HG03025 (cell line): ENCODE measurements at regions not wholly inside any gene's neighbourhood (a gene's known extent, or its start where the extent isn't known, plus 50 kb on each side); places are given as distances from the start of the nearest gene placed in this dataset.

ENCODE experiments used
- ATAC-seq: cut with Tn5 transposase; IDR thresholded peaks from one replicate; pipeline ENCODE4 v1.9.1; 2021; ENCODE audit warnings: mild to moderate bottlenecking, moderate library complexity; ENCODE audit not compliant: unreplicated experiment, low FRiP score

- no peak for ATAC-seq
These were observed 714.6 kb upstream of the LRATD1 start for GRCh38 chr2:13917958-13918357.

DNA sequence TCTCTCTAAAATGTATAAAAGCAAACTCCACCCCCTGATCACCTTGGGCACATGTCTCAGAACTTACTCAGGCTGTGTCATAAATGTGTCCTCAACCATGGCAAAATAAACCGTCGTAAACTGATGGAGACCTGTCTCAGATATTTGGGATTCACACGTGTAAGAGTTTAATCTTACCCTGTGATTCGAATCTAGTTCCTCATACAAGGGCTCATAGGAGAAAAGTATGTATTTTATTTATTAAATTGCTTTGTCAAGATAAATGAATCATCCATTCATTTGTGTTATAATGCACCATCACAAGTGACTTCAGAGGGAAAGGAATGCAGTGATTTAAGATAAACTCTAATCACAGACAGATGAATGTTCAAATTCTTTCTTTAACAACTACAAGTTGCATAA is 712.5 kb upstream of the LRATD1 start:
- ATAC-seq: no peak

GRCh38 chr2:13921245-13921644 is 711.3 kb upstream of the LRATD1 start:
- ATAC-seq: no peak

GRCh38 chr2:13923823-13924222 is 708.7 kb upstream of the LRATD1 start:
- ATAC-seq: no peak

GRCh38 chr2:13942111-13942510 is 690.4 kb upstream of the LRATD1 start:
- no peak for ATAC-seq

DNA sequence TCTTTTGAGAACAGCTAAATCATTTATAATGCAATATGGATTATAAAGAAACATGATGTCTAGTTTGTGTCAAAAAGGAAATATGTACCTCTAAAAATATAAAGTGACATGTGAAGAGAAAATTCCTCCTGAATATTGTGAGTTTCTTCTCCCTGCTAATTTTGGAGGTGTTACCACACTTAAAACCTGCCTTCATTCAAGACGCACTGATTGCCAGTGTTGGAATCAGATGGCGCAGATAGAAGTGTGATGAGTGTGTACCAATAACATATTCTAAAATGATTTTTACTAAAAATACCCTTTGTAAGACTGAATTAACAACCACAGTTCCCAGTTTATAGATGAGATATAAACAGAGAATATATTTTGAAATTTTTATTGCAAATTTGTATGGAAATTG is 681.8 kb upstream of the LRATD1 start:
- no peak for ATAC-seq

DNA sequence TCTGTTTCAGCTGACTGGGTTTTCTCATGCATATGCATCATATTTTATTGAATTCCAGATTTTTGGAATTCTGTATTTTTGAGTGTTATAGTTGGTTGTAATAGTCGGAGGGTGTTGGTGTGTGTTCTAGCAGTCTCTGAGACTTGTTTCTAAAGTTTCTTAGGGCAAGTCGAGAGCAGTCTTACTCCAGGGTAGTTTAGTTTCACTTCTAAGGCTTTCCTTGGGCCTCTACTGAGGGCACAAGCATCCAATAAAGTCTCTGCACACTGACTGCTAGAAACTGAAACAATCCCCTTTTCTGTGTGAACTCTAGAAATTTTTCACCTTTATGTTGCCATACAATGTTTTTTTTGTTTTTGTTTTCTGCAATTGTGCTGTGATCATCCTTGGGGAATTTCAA is 663.7 kb upstream of the LRATD1 start:
- ATAC-seq: no peak

DNA sequence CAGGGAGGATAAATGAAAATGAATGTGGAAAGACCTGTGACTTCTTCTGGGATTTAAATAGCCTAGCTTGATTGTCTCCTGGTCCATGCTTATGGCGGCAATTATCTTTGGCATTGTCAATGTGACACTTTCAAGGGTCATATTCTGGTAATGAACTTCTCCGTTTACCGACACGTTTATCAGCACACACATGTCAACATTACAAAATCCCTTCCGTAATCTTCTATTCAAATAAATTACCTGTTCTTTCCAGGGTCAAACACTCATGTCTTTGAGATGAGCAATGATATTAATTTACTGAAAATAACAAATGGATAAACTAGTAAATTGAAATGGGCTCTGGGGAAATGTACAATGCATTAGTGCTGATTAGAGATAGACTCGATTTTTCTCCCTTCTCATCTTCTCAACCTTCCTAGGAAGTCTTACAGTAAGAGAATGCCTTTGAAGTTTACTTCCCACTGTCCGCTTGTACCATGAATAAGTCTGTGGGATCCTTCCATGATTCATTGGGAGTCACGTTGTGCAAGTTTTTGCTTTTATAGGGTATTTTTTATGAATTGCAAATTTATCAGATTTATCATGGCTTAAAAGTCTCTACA is 646.3 kb upstream of the LRATD1 start:
- no peak for ATAC-seq

GRCh38 chr2:13996527-13996926 is 636.0 kb upstream of the LRATD1 start:
- ATAC-seq: no peak

- ATAC-seq: no peak
These were observed 621.3 kb upstream of the LRATD1 start for GRCh38 chr2:14011190-14011589.

DNA sequence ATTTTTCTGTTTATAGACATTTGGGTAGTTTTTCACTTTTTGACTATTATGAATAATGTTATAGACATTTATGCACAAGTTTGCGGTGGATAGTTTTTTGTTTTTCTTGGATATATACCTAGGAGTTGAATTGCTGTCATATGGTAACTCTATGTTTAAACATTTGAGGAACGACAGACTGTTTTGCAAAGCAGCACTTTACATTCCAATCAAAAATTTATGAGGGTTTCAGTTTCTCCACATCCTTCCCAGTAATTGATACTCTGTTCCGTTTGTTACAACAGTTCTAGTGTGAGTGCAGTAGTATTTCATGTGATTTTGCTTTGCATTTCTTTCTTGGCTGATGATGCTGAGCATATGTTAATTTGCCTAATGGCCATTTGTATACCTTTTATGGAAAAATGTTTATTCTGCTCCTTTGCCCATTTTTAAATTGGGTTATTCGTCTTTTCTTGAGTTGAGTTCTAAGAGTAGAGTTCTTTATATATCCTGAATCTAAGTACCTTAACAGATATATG is 617.3 kb upstream of the LRATD1 start:
- no peak for ATAC-seq

- no peak for ATAC-seq
These were observed 616.1 kb upstream of the LRATD1 start for GRCh38 chr2:14016289-14016955.

- no peak for ATAC-seq
These were observed 613.9 kb upstream of the LRATD1 start for GRCh38 chr2:14018620-14019019.

DNA sequence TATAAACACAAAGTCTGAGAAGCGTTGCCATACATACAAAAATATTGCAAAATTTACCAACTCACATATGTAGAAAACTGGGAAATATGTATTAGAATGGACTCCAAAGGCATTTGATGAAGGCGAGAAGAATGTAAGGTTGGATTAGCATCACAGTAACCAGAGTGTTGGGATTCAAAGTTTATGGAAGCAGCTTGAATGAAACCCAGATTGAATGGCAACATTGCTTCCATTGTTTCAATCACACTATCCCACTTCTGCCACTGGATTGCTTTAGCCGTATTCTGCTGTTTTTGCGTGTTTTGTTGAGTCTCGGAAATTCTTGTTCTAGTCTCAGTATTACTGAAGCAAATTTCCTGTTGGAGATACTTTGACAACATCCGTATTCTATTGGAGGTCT is 609.0 kb upstream of the LRATD1 start:
- no peak for ATAC-seq

- ATAC-seq: no peak
These were observed 593.4 kb upstream of the LRATD1 start for GRCh38 chr2:14039134-14039533.

DNA sequence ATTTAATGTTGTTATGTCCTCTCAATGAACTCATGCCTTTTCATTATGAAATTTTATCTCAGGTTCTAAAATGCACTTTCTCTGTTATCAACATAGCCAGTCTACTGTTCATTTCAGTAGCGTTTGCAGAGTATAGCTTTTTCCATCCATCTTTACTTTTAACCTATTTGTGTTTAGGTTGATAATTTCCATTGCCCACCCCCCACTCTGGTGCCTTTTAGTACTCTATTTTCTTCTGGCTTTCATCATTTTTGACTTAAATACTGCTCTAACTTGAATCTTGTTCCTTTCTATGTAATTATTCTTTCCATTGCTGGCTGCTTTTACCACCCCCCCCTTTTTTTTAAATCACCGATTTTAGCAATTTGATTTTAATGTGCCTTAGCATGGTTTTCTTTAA is 585.0 kb upstream of the LRATD1 start:
- ATAC-seq: no peak

DNA sequence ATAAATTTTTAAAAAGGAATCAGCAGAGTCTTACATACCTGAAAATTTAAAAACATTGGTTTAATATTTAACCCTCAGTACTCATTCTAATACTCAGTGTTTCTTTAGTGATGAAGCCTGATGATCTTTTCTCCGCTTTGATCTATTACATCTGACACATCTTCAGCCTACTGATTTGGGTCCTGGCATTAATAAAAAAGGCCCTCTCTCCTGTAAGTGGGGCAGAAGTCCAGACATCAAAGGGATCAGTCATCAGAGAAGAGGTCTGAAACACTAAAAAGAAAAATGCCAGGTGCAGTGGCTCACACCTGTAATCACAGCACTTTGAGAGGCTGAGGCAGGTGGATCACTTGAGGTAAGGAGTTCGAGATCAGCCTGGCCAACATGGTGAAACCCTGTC is 581.1 kb upstream of the LRATD1 start:
- no peak for ATAC-seq

- ATAC-seq: no peak
These were observed 579.4 kb upstream of the LRATD1 start for GRCh38 chr2:14053105-14053504.

DNA sequence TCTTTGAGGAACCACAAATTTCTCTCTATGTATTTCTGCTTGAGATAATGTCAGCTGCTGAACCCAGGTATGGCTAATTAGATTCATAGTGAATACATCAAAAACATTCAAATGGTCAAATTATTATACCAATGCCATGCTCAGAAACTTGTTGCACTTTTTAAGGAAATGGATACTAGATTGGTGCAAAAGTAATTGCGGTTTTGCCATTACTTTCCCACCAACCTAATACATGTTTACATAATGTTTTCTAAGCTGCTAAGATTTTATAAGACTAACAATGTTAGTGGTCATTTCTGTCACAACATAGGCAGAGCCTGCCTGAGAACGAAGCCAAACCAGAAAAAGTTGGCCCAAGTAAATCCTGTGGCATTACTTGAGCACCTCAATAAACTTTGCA is 568.2 kb upstream of the LRATD1 start:
- no peak for ATAC-seq

- no peak for ATAC-seq
These were observed 560.2 kb upstream of the LRATD1 start for GRCh38 chr2:14072338-14072737.

GRCh38 chr2:14074691-14075090 is 557.8 kb upstream of the LRATD1 start:
- ATAC-seq: no peak

- no peak for ATAC-seq
These were observed 552.9 kb upstream of the LRATD1 start for GRCh38 chr2:14079576-14079975.
